Esophagus (tissue), 2 donors: ENCODE measurements at regions not wholly inside any gene's neighbourhood (a gene's known extent, or its start where the extent isn't known, plus 50 kb on each side); places are given as distances from the start of the nearest gene placed in this dataset.

ENCODE experiments used
- H3K27ac ChIP-seq, 2 donors: one replicate each; pipeline ENCODE4 v1.5.1; 2013; ENCODE audit warnings: low read depth in 2 of 2, mild to moderate bottlenecking in 2 of 2, inconsistent platforms in 1 of 2, low read length in 1 of 2, moderate library complexity in 1 of 2
- H3K27me3 ChIP-seq, 2 donors: one replicate each; pipeline ENCODE4 v1.6.1; 2013; ENCODE audit warnings: low read length in 2 of 2, control low read depth in 1 of 2, mild to moderate bottlenecking in 1 of 2; ENCODE audit not compliant: insufficient read depth in 2 of 2, control insufficient read depth in 1 of 2
- H3K36me3 ChIP-seq, 2 donors: one replicate each; pipeline ENCODE4 v1.6.1; 2013; ENCODE audit warnings: low read length in 1 of 2; ENCODE audit not compliant: control insufficient read depth in 2 of 2, insufficient read depth in 2 of 2
- H3K4me1 ChIP-seq, 2 donors: one replicate each; pipeline ENCODE4 v1.6.1; 2013; ENCODE audit warnings: low read length in 1 of 2; ENCODE audit not compliant: control insufficient read depth in 2 of 2, insufficient read depth in 2 of 2
- H3K4me3 ChIP-seq, 2 donors: one replicate each; pipeline ENCODE4 v1.5.1; 2013; ENCODE audit warnings: low read length in 2 of 2, mild to moderate bottlenecking in 2 of 2, low read depth in 1 of 2, moderate library complexity in 1 of 2
- H3K9me3 ChIP-seq, 2 donors: one replicate each; pipeline ENCODE4 v1.6.1; 2013; ENCODE audit warnings: mild to moderate bottlenecking in 2 of 2, low read depth in 1 of 2, low read length in 1 of 2, moderate library complexity in 1 of 2; ENCODE audit not compliant: control insufficient read depth in 2 of 2, insufficient read depth in 1 of 2
- WGBS, 2 donors: extraction: QIAGEN DNeasy Blood & Tissue Kit; methylation state at CpG; one replicate each; pipeline ENCODE4 v1.1.7; 2013; 5-methylcytosine and 5-hydroxymethylcytosine counted together
- donor health status: healthy with polysubstance abuse.
- donor health status: Bipolar disorder and iron deficiency.

GRCh38 chr22:46096706-46097230, 53.6 kb upstream of the PPARA start:
- no peaks in the 10 kb centered on the region for H3K9me3 ChIP-seq
- H3K27ac ChIP-seq, result peak overlapping the region; percentile 5 to 58
- H3K4me1 ChIP-seq, result peaks cover 10 to 39% of the 10 kb centered on the region in 2 donors
- H3K27me3 ChIP-seq, result no peaks in the 10 kb centered on the region
- H3K36me3 ChIP-seq, result peaks cover 8 to 55% of the 10 kb centered on the region in 2 donors
- WGBS, 2 donors, result 77% methylated on average over 13 to 14 of the region's 14 CpGs
- no peak overlapping the region for H3K4me3 ChIP-seq

GRCh38 chr22:46097268-46097900, 52.9 kb upstream of the PPARA start:
- peak overlapping the region; percentile 58 to 75 for H3K27ac ChIP-seq
- H3K36me3 ChIP-seq, result peaks cover 8 to 55% of the 10 kb centered on the region in 2 donors
- no peak overlapping the region for H3K4me3 ChIP-seq

GRCh38 chr22:46098525-46099475, 51.5 kb upstream of the PPARA start:
- H3K9me3 ChIP-seq, result no peaks in the 10 kb centered on the region
- no peaks in the 10 kb centered on the region for H3K27me3 ChIP-seq
- peak overlapping the region; percentile 52 to 75 for H3K27ac ChIP-seq
- peaks cover 10 to 36% of the 10 kb centered on the region in 2 donors for H3K4me1 ChIP-seq
- H3K36me3 ChIP-seq, result peaks cover 8 to 59% of the 10 kb centered on the region in 2 donors
- 55 to 63% methylated on average over 27 to 31 of the region's 31 CpGs for WGBS, 2 donors
- H3K4me3 ChIP-seq, result no peak overlapping the region

More at GRCh38 chr22:46097268-46097900, 52.9 kb upstream of the PPARA start:
- Histone ChIP-seq H3K4me1 (peaks cover 14 to 38% of the 10 kb centered on the region in 2 donors), H3K9me3 (no peaks in the 10 kb centered on the region), H3K27me3 (no peaks in the 10 kb centered on the region)
- 61 to 65% methylated on average over 13 of the region's 13 CpGs for WGBS, 2 donors

GRCh38 chr22:46099740-46100139, 50.6 kb upstream of the PPARA start:
- Histone ChIP-seq H3K36me3 (peaks cover 8 to 60% of the 10 kb centered on the region in 2 donors), H3K9me3 (no peaks in the 10 kb centered on the region), H3K27ac (peak overlapping the region; percentile 52 to 75), H3K27me3 (no peaks in the 10 kb centered on the region), H3K4me1 (peaks cover 14 to 37% of the 10 kb centered on the region in 2 donors), H3K4me3 (no peak overlapping the region)
- 42 to 47% methylated on average over 4 of the region's 4 CpGs for WGBS, 2 donors

GRCh38 chr22:46100401-46101105, 49.8 kb upstream of the PPARA start:
- Histone ChIP-seq H3K27ac (peak overlapping the region; percentile 25 to 75), H3K9me3 (no peaks in the 10 kb centered on the region), H3K36me3 (peaks cover 8 to 64% of the 10 kb centered on the region in 2 donors), H3K27me3 (no peaks in the 10 kb centered on the region), H3K4me3 (no peak overlapping the region), H3K4me1 (peaks cover 14 to 45% of the 10 kb centered on the region in 2 donors)
- WGBS, 2 donors, result 70 to 74% methylated on average over 21 of the region's 21 CpGs
